Hepatocyte (in vitro differentiated cells): ENCODE measurements at regions not wholly inside any gene's neighbourhood (a gene's known extent, or its start where the extent isn't known, plus 50 kb on each side); places are given as distances from the start of the nearest gene placed in this dataset.

Experiments
- EZH2 ChIP-seq: fragments of 200-600 bp; sonication (generic); IDR thresholded peaks from 2 replicates; pipeline ENCODE4 v1.6.1; 2016; ENCODE audit warnings: antibody characterized with exemption, mild to moderate bottlenecking, borderline replicate concordance
- EZH2phosphoT487 ChIP-seq: fragments of 200-600 bp; sonication (generic); IDR thresholded peaks from one replicate; pipeline ENCODE4 v1.6.1; 2018; ENCODE audit warnings: antibody characterized with exemption, mild to moderate bottlenecking, low read depth, moderate library complexity; ENCODE audit not compliant: unreplicated experiment, severe bottlenecking
- TF ChIP-seq, protein P1 (sequence below): fragments of 200-600 bp; sonication (generic); IDR thresholded peaks from 2 replicates; pipeline ENCODE4 v1.5.1; 2016; ENCODE audit warnings: antibody characterized with exemption, mild to moderate bottlenecking; ENCODE audit not compliant: poor library complexity

DNA sequence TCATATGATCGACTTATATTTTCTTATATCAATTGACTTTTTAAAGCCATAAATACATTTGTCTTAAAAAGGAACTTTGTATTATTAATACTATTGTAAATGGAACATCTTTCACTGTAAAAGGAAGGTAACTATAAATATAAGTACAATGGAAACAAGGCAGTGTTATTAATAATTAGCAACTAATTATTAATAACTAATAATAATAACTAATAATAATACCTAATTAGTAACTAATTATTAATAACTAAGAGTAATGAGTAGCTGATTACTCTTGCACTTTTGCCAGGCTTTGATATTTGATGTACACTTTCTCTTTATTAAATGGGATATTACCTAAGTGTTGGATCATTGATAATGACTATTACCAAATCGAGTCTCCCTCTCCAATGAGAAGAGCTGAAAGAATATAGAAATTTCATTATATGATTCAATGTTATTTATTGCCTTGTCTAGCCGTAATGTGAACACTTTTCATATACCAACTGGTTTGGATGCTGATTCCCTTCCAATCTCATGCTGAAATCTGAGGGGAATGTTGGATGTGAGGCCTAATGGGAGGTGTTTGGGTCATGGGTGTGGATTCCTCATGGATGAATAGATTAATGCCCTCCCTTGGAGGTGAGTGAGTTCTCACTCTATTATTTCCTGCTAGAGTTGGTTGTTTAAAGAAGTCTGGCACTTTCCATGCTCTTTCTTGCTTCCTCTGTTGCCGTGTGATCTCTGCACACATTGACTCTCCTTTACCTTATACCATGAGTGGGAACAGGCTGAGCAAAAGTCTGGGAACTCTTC, 202.1 kb upstream of the ZBTB20 start:
- TF ChIP-seq, protein P1, sequence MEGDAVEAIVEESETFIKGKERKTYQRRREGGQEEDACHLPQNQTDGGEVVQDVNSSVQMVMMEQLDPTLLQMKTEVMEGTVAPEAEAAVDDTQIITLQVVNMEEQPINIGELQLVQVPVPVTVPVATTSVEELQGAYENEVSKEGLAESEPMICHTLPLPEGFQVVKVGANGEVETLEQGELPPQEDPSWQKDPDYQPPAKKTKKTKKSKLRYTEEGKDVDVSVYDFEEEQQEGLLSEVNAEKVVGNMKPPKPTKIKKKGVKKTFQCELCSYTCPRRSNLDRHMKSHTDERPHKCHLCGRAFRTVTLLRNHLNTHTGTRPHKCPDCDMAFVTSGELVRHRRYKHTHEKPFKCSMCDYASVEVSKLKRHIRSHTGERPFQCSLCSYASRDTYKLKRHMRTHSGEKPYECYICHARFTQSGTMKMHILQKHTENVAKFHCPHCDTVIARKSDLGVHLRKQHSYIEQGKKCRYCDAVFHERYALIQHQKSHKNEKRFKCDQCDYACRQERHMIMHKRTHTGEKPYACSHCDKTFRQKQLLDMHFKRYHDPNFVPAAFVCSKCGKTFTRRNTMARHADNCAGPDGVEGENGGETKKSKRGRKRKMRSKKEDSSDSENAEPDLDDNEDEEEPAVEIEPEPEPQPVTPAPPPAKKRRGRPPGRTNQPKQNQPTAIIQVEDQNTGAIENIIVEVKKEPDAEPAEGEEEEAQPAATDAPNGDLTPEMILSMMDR: no peak
- TF ChIP-seq EZH2 (no peak), EZH2phosphoT487 (no peak)
